Spleen (tissue), 11 donors: ENCODE measurements at regions not wholly inside any gene's neighbourhood (a gene's known extent, or its start where the extent isn't known, plus 50 kb on each side); places are given as distances from the start of the nearest gene placed in this dataset.

ENCODE experiments used
- DNase-seq: peaks from one replicate; pipeline ENCODE4 v3.0.0-alpha.2; 2020
- H3K27ac ChIP-seq, 8 donors: fragments of 200-600 bp; sonication (generic) in 7 of 8; 1 replicate in 4 of 8; 2 replicates in 4 of 8; pipeline versions ENCODE4 v1.5.0 to v1.8.0; 2016 to 2021; ENCODE audit warnings: inconsistent platforms in 4 of 8, mild to moderate bottlenecking in 4 of 8, moderate library complexity in 1 of 8
- H3K27me3 ChIP-seq, 7 donors: fragments of 200-600 bp; sonication (generic) in 6 of 7; replicated peaks in 1 of 7; 1 replicate in 4 of 7; 2 replicates in 3 of 7; pipeline versions ENCODE4 v1.5.0 to v1.8.0; 2016 to 2021; ENCODE audit warnings: inconsistent platforms in 3 of 7, mild to moderate bottlenecking in 1 of 7
- H3K36me3 ChIP-seq, 6 donors: fragments of 200-600 bp; sonication (generic) in 5 of 6; 1 replicate in 4 of 6; 2 replicates in 2 of 6; pipeline versions ENCODE4 v1.5.0 to v1.8.0; 2016 to 2021; ENCODE audit warnings: inconsistent platforms in 2 of 6
- H3K4me1 ChIP-seq, 6 donors: fragments of 200-600 bp; sonication (generic) in 5 of 6; 1 replicate in 3 of 6; 2 replicates in 3 of 6; pipeline versions ENCODE4 v1.5.0 to v1.8.0; 2016 to 2021; ENCODE audit warnings: inconsistent platforms in 3 of 6
- H3K4me3 ChIP-seq, 8 donors: fragments of 200-600 bp; sonication (generic) in 7 of 8; 1 replicate in 4 of 8; 2 replicates in 4 of 8; pipeline versions ENCODE4 v1.5.0 to v1.8.0; 2016 to 2021; ENCODE audit warnings: inconsistent platforms in 4 of 8, mild to moderate bottlenecking in 4 of 8, moderate library complexity in 2 of 8
- H3K9me3 ChIP-seq, 8 donors: fragments of 200-600 bp; sonication (generic) in 7 of 8; 1 replicate in 4 of 8; 2 replicates in 4 of 8; pipeline versions ENCODE4 v1.5.0 to v1.8.0; 2016 to 2021; ENCODE audit warnings: inconsistent platforms in 4 of 8
- CTCF ChIP-seq, 11 experiments: fragments of 200-600 bp in 7 of 11; fragments of 450-650 bp in 4 of 11; sonication (generic) in 4 of 11; IDR thresholded peaks in 8 of 11; conservative IDR thresholded peaks in 3 of 11; 1 replicate in 7 of 11; 2 replicates in 4 of 11; pipeline versions ENCODE4 v1.4.0 to v1.8.0; 2016 to 2021; ENCODE audit warnings: antibody characterized with exemption in 11 of 11, inconsistent platforms in 4 of 11, mild to moderate bottlenecking in 1 of 11
- POLR2A ChIP-seq, 3 donors: fragments of 450-650 bp; IDR thresholded peaks; one replicate each; pipeline ENCODE4 v1.5.1; 2017; ENCODE audit warnings: antibody characterized with exemption in 3 of 3, mild to moderate bottlenecking in 1 of 3
- POLR2AphosphoS5 ChIP-seq, 3 donors: sonication (generic); formaldehyde crosslinking; IDR thresholded peaks; one replicate each; pipeline ENCODE4 v1.5.1; 2017; ENCODE audit warnings: antibody characterized with exemption in 3 of 3
- WGBS, 5 donors: extraction: QIAGEN DNeasy Blood & Tissue Kit in 3 of 5; methylation state at CpG; one replicate each; pipeline versions ENCODE4 v1.1.5 to v1.1.7; 2013 to 2018; 5-methylcytosine and 5-hydroxymethylcytosine counted together
- intact Hi-C: fragments of 100-400 bp; cut with DNase I; formaldehyde crosslinking; loops from one replicate; pipeline ENCODE4 v1.15.0; 2023; ENCODE audit warnings: low total_unique reads
- donor health status: healthy with polysubstance abuse.
- donor health status: DM: no; HTN: no; CAD: no; lungs with moderate emphysema.
- donor health status: DM: no; HTN: no; CAD: no.
- donor health status: Bipolar disorder and iron deficiency.
- donor health status: healthy.
- donor health status: DM: no; HTN: no; CAD: no.
- donor health status: DM: yes; HTN: yes; CAD: no.

- Histone ChIP-seq H3K9me3 (peaks cover 0 to 9% (median 0%) of the 10 kb centered on the region in 8 donors), H3K4me3 (no peak overlapping the region), H3K27ac (no peak overlapping the region), H3K4me1 (peaks cover 0 to 17% (median 0%) of the 10 kb centered on the region in 6 donors), H3K36me3 (no peaks in the 10 kb centered on the region), H3K27me3 (peaks cover 0 to 25% (median 0%) of the 10 kb centered on the region in 7 donors)
- 66 to 94% (median 92%) methylated on average over 2 of the region's 2 CpGs for WGBS, 5 donors
- no peak for DNase-seq
- TF ChIP-seq POLR2A (IDR thresholded peaks at IDR 0.05) (no peak), POLR2AphosphoS5 (IDR thresholded peaks at IDR 0.05) (no peak), CTCF (IDR thresholded peaks at IDR 0.05 in 8 of 11, conservative IDR thresholded peaks at IDR 0.05 in 3 of 11) (no peak)
- intact Hi-C loops, result loop anchor here (10.0 kb wide), 1 partner anchor 193 kb away; no protein-coding TSS in a partner anchor
Observed at GRCh38 chr13:99037756-99038155, 59.9 kb upstream of the DOCK9 start.

GRCh38 chr13:99039718-99040280 is 61.9 kb upstream of the DOCK9 start:
- DNase-seq, result no peak
- intact Hi-C loops, result loop anchor here (10.0 kb wide), 1 partner anchor 195 kb away; no protein-coding TSS in a partner anchor
- H3K27ac ChIP-seq, result no peak overlapping the region
- H3K9me3 ChIP-seq, result peaks cover 0 to 9% (median 0%) of the 10 kb centered on the region in 8 donors
- H3K4me1 ChIP-seq, result peaks cover 0 to 36% (median 3%) of the 10 kb centered on the region in 6 donors
- TF ChIP-seq POLR2AphosphoS5 (IDR thresholded peaks at IDR 0.05) (no peak), CTCF (IDR thresholded peaks at IDR 0.05 in 8 of 11, conservative IDR thresholded peaks at IDR 0.05 in 3 of 11) (no peak), POLR2A (IDR thresholded peaks at IDR 0.05) (no peak)
- H3K4me3 ChIP-seq, result no peak overlapping the region
- peaks cover 0 to 45% (median 7%) of the 10 kb centered on the region in 7 donors for H3K27me3 ChIP-seq
- 90 to 99% (median 97%) methylated on average over 2 of the region's 2 CpGs for WGBS, 5 donors
- no peaks in the 10 kb centered on the region for H3K36me3 ChIP-seq

GRCh38 chr13:99040536-99041131 is 62.8 kb upstream of the DOCK9 start:
- H3K4me3 ChIP-seq, result no peak overlapping the region
- H3K9me3 ChIP-seq, result peaks cover 0 to 4% (median 0%) of the 10 kb centered on the region in 8 donors
- intact Hi-C loops, result no loop called here
- no peak for TF ChIP-seq CTCF (IDR thresholded peaks at IDR 0.05 in 8 of 11, conservative IDR thresholded peaks at IDR 0.05 in 3 of 11)
- no peak for TF ChIP-seq POLR2AphosphoS5 (IDR thresholded peaks at IDR 0.05)
- no peak for TF ChIP-seq POLR2A (IDR thresholded peaks at IDR 0.05)
- 70 to 89% (median 82%) methylated on average over 3 of the region's 3 CpGs for WGBS, 5 donors
- peaks cover 0 to 44% (median 11%) of the 10 kb centered on the region in 6 donors for H3K4me1 ChIP-seq
- H3K36me3 ChIP-seq, result no peaks in the 10 kb centered on the region
- DNase-seq, result no peak
- H3K27ac ChIP-seq, result no peak overlapping the region
- peaks cover 0 to 50% (median 7%) of the 10 kb centered on the region in 7 donors for H3K27me3 ChIP-seq

- no peak overlapping the region for H3K4me3 ChIP-seq
- H3K36me3 ChIP-seq, result no peaks in the 10 kb centered on the region
- no peaks in the 10 kb centered on the region for H3K9me3 ChIP-seq
- no peak for TF ChIP-seq POLR2A (IDR thresholded peaks at IDR 0.05)
- no peak for TF ChIP-seq CTCF (IDR thresholded peaks at IDR 0.05 in 8 of 11, conservative IDR thresholded peaks at IDR 0.05 in 3 of 11)
- TF ChIP-seq POLR2AphosphoS5 (IDR thresholded peaks at IDR 0.05), result no peak
- 52 to 78% (median 74%) methylated on average over 1 of the region's 1 CpG for WGBS, 5 donors
- intact Hi-C loops, result no loop called here
- no peak for DNase-seq
- H3K27me3 ChIP-seq, result peaks cover 0 to 50% (median 7%) of the 10 kb centered on the region in 7 donors
- peaks cover 4 to 51% (median 18%) of the 10 kb centered on the region in 6 donors for H3K4me1 ChIP-seq
- H3K27ac ChIP-seq, result no peak overlapping the region
Observed at GRCh38 chr13:99041337-99041736, 63.5 kb upstream of the DOCK9 start.
